ENCODE measurements at regions not wholly inside any gene's neighbourhood (a gene's known extent, or its start where the extent isn't known, plus 50 kb on each side); places are given as distances from the start of the nearest gene placed in this dataset.

DNA sequence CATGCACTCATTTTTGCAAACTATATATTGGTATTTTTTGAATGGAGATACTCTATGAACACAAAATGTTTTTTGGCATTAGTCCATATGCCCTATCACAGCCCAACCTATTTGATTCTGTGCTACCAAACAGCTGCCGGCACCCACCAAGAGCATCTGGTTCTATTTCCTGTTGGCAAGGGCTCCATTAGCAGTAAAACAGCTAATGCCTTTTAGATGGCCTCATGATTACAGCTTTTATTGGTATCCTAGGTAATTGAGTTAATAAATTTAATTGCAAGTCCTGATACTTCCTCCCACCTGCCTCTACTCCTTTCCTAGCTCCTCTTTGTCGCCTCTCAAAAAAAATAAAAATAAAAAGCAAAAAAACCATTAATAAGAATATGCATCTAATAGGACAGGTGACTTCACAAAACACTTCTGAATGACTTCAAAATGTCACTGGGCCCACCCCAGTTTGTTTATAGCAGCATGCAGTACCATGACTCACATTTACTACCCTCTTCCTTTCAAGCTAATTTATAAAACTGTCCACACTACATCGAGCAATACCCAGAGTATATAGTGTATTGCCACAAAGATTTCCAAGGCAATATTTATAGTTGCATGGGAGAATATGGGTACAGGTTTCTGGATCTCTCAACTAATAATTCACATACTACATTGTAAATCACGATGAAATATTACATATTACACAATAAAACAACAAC is 620.4 kb downstream of the SLCO4C1 start:
- H3K27me3 ChIP-seq (ENCODE audit: insufficient read depth, low read length), result no peaks in the 10 kb centered on the region
- H3K9me2 ChIP-seq (ENCODE audit: low read depth, low read length), result no peaks in the 10 kb centered on the region
- H3K4me1 ChIP-seq (ENCODE audit: insufficient read depth, low read length, severe bottlenecking), result no peaks in the 10 kb centered on the region
- no peaks in the 10 kb centered on the region for H3K79me2 ChIP-seq (ENCODE audit: insufficient read depth, low read length)
- H3K4me2 ChIP-seq (ENCODE audit: low read length), result no peak overlapping the region
- no peak overlapping the region for H3K4me3 ChIP-seq (ENCODE audit: low read depth, low read length, poor library complexity, severe bottlenecking)
- no peaks in the 10 kb centered on the region for H4K20me1 ChIP-seq (ENCODE audit: insufficient read depth, low read length)
- no peak overlapping the region for H2AFZ ChIP-seq (ENCODE audit: low read length)
- no peak overlapping the region for H3K27ac ChIP-seq (ENCODE audit: low read depth, low read length, poor library complexity, severe bottlenecking)
- no peak overlapping the region for H3K9ac ChIP-seq (ENCODE audit: low read length)
- H3F3A ChIP-seq (ENCODE audit: insufficient read depth, low read length), result no peaks in the 10 kb centered on the region
- no peaks in the 10 kb centered on the region for H3K9me3 ChIP-seq (ENCODE audit: low read length)
- H3K36me3 ChIP-seq (ENCODE audit: insufficient read depth, low read length), result no peaks in the 10 kb centered on the region
- TF ChIP-seq EZH2 (IDR thresholded peaks at IDR 0.05; ENCODE audit: borderline replicate concordance, low read length), result no peak
- TF ChIP-seq, protein P1, sequence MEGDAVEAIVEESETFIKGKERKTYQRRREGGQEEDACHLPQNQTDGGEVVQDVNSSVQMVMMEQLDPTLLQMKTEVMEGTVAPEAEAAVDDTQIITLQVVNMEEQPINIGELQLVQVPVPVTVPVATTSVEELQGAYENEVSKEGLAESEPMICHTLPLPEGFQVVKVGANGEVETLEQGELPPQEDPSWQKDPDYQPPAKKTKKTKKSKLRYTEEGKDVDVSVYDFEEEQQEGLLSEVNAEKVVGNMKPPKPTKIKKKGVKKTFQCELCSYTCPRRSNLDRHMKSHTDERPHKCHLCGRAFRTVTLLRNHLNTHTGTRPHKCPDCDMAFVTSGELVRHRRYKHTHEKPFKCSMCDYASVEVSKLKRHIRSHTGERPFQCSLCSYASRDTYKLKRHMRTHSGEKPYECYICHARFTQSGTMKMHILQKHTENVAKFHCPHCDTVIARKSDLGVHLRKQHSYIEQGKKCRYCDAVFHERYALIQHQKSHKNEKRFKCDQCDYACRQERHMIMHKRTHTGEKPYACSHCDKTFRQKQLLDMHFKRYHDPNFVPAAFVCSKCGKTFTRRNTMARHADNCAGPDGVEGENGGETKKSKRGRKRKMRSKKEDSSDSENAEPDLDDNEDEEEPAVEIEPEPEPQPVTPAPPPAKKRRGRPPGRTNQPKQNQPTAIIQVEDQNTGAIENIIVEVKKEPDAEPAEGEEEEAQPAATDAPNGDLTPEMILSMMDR (IDR thresholded peaks at IDR 0.05; ENCODE audit: low read length), result no peak

- Histone ChIP-seq H3K9me2 (ENCODE audit: low read depth, low read length) (no peaks in the 10 kb centered on the region), H3K4me2 (ENCODE audit: low read length) (no peak overlapping the region), H4K20me1 (ENCODE audit: insufficient read depth, low read length) (no peaks in the 10 kb centered on the region), H3F3A (ENCODE audit: insufficient read depth, low read length) (no peaks in the 10 kb centered on the region), H3K27me3 (ENCODE audit: insufficient read depth, low read length) (no peaks in the 10 kb centered on the region), H3K27ac (ENCODE audit: low read depth, low read length, poor library complexity, severe bottlenecking) (no peak overlapping the region), H3K36me3 (ENCODE audit: insufficient read depth, low read length) (no peaks in the 10 kb centered on the region), H3K4me3 (ENCODE audit: low read depth, low read length, poor library complexity, severe bottlenecking) (no peak overlapping the region), H3K9ac (ENCODE audit: low read length) (no peak overlapping the region), H2AFZ (ENCODE audit: low read length) (no peak overlapping the region), H3K4me1 (ENCODE audit: insufficient read depth, low read length, severe bottlenecking) (no peaks in the 10 kb centered on the region), H3K9me3 (ENCODE audit: low read length) (no peaks in the 10 kb centered on the region), H3K79me2 (ENCODE audit: insufficient read depth, low read length) (no peaks in the 10 kb centered on the region)
- TF ChIP-seq, protein P1 (IDR thresholded peaks at IDR 0.05; ENCODE audit: low read length), result no peak
- TF ChIP-seq EZH2 (IDR thresholded peaks at IDR 0.05; ENCODE audit: borderline replicate concordance, low read length), result no peak
Observed at GRCh38 chr5:101673120-101673519, 623.0 kb downstream of the SLCO4C1 start.

DNA sequence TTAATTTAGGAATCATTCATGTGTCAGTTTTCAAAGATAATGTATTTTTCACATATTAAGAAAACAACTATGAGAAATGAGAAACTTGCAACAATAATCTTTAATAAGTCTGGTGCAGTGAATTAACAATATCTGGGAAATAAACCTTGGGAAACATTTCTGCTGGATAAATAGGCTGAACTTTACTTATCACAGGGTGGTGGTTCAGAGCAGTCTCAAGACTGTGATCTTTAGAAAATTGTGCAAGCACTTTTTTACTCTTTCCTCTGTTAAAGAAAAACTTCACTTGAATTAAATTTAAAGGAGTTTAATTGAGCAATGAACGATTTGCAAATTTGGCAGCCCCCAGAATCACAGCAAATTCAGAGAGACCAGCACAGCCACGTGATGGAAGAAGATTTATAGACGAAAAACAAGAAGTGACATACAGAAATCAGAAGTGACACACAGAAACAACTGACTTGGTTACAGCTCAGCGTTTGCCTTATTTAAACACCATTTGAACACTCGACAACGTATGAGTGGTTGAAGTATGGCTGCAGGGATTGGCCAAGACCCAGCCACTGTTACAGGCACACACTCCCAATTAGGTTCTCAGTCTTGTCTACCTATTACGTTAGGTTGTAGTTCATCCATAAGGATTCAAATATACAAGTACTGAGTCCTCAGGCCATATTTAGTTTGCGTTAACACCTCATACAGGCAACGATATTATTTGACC is 631.9 kb downstream of the SLCO4C1 start:
- no peak overlapping the region for H3K9ac ChIP-seq (ENCODE audit: low read length)
- H3K27ac ChIP-seq (ENCODE audit: low read depth, low read length, poor library complexity, severe bottlenecking), result no peak overlapping the region
- H3K4me3 ChIP-seq (ENCODE audit: low read depth, low read length, poor library complexity, severe bottlenecking), result no peak overlapping the region
- H3K9me3 ChIP-seq (ENCODE audit: low read length), result no peaks in the 10 kb centered on the region
- H3K4me2 ChIP-seq (ENCODE audit: low read length), result no peak overlapping the region
- H4K20me1 ChIP-seq (ENCODE audit: insufficient read depth, low read length), result no peaks in the 10 kb centered on the region
- no peaks in the 10 kb centered on the region for H3K27me3 ChIP-seq (ENCODE audit: insufficient read depth, low read length)
- no peak overlapping the region for H2AFZ ChIP-seq (ENCODE audit: low read length)
- no peaks in the 10 kb centered on the region for H3K36me3 ChIP-seq (ENCODE audit: insufficient read depth, low read length)
- H3F3A ChIP-seq (ENCODE audit: insufficient read depth, low read length), result no peaks in the 10 kb centered on the region
- TF ChIP-seq, protein P1 (IDR thresholded peaks at IDR 0.05; ENCODE audit: low read length), result no peak
- TF ChIP-seq EZH2 (IDR thresholded peaks at IDR 0.05; ENCODE audit: borderline replicate concordance, low read length), result no peak
- no peaks in the 10 kb centered on the region for H3K4me1 ChIP-seq (ENCODE audit: insufficient read depth, low read length, severe bottlenecking)
- no peaks in the 10 kb centered on the region for H3K9me2 ChIP-seq (ENCODE audit: low read depth, low read length)
- no peaks in the 10 kb centered on the region for H3K79me2 ChIP-seq (ENCODE audit: insufficient read depth, low read length)
